Omental fat pad (tissue), 3 donors: ENCODE measurements at regions not wholly inside any gene's neighbourhood (a gene's known extent, or its start where the extent isn't known, plus 50 kb on each side); places are given as distances from the start of the nearest gene placed in this dataset.

ENCODE experiments used
- ATAC-seq: fragments of 150-250 bp; one replicate; pipeline ENCODE4 v1.9.1; 2016; ENCODE audit warnings: mild to moderate bottlenecking, moderate library complexity; ENCODE audit not compliant: low FRiP score
- DNase-seq: peaks from one replicate; pipeline ENCODE4 v3.0.0-alpha.2; 2019; ENCODE audit warnings: low spot score
- CTCF ChIP-seq, 3 donors: fragments of 450-650 bp; IDR thresholded peaks; one replicate each; pipeline ENCODE4 v1.5.1; 2016 to 2017; ENCODE audit warnings: antibody characterized with exemption in 3 of 3, mild to moderate bottlenecking in 3 of 3, moderate library complexity in 2 of 3

GRCh38 chrX:115946059-115946458 is 224.5 kb upstream of the AGTR2 start:
- ATAC-seq (no peak), DNase-seq (no peak)
- no peak for TF ChIP-seq CTCF (IDR thresholded peaks at IDR 0.05)

- DNase-seq, result no peak
- TF ChIP-seq CTCF (IDR thresholded peaks at IDR 0.05), result no peak
- no peak for ATAC-seq
Observed at GRCh38 chrX:115948018-115948923, 222.3 kb upstream of the AGTR2 start.

- DNase-seq (no peak), ATAC-seq (no peak)
- no peak for TF ChIP-seq CTCF (IDR thresholded peaks at IDR 0.05)
Observed at GRCh38 chrX:115949900-115950822, 220.4 kb upstream of the AGTR2 start.

- ATAC-seq (no peak), DNase-seq (no peak)
- TF ChIP-seq CTCF (IDR thresholded peaks at IDR 0.05), result no peak
Observed at GRCh38 chrX:115952417-115953092, 218.0 kb upstream of the AGTR2 start.

GRCh38 chrX:115957862-115958490 is 212.6 kb upstream of the AGTR2 start:
- DNase-seq (no peak), ATAC-seq (no peak)
- TF ChIP-seq CTCF (IDR thresholded peaks at IDR 0.05), result no peak

- no peak for ATAC-seq
- TF ChIP-seq CTCF (IDR thresholded peaks at IDR 0.05), result no peak
- no peak for DNase-seq
Observed at GRCh38 chrX:115958687-115959359, 211.7 kb upstream of the AGTR2 start.
